H9 (cell line): ENCODE measurements at regions not wholly inside any gene's neighbourhood (a gene's known extent, or its start where the extent isn't known, plus 50 kb on each side); places are given as distances from the start of the nearest gene placed in this dataset.

ENCODE experiments used
- DNase-seq: peaks from one replicate; pipeline ENCODE4 v3.0.0-alpha.2; 2017
- H2AFZ ChIP-seq: one replicate; pipeline ENCODE4 v1.6.1; 2013; ENCODE audit warnings: mild to moderate bottlenecking, low read length, control low read depth, moderate library complexity
- H2AK5ac ChIP-seq: 2 replicates; pipeline ENCODE4 v1.6.1; 2013; ENCODE audit warnings: low read length, control low read depth, mixed read lengths; ENCODE audit not compliant: insufficient read length
- H2BK120ac ChIP-seq: one replicate; pipeline ENCODE4 v1.6.1; 2013; ENCODE audit warnings: low read depth, mild to moderate bottlenecking, low read length, control low read depth, inconsistent platforms; ENCODE audit not compliant: poor library complexity, severe bottlenecking
- H2BK12ac ChIP-seq: 2 replicates; pipeline ENCODE4 v1.6.1; 2013; ENCODE audit warnings: low read length, control low read depth, mixed read lengths, low read depth; ENCODE audit not compliant: insufficient read length
- H2BK15ac ChIP-seq: 2 replicates; pipeline ENCODE4 v1.6.1; 2013; ENCODE audit warnings: low read depth, low read length, control low read depth
- H2BK20ac ChIP-seq: one replicate; pipeline ENCODE4 v1.6.1; 2013; ENCODE audit warnings: low read depth, mild to moderate bottlenecking, low read length, control low read depth, inconsistent platforms; ENCODE audit not compliant: poor library complexity, severe bottlenecking
- H2BK5ac ChIP-seq: 2 replicates; pipeline ENCODE4 v1.6.1; 2013; ENCODE audit warnings: low read length, control low read depth, mixed read lengths; ENCODE audit not compliant: insufficient read length
- H3K14ac ChIP-seq: 2 replicates; pipeline ENCODE4 v1.6.1; 2013; ENCODE audit warnings: low read length, control low read depth; ENCODE audit not compliant: insufficient read depth
- H3K18ac ChIP-seq: 2 replicates; pipeline ENCODE4 v1.6.1; 2013; ENCODE audit warnings: low read depth, mild to moderate bottlenecking, mixed read lengths, low read length, control low read depth; ENCODE audit not compliant: insufficient read length
- H3K23ac ChIP-seq: 2 replicates; pipeline ENCODE4 v1.6.1; 2013; ENCODE audit warnings: low read length, control low read depth, mixed read lengths, low read depth; ENCODE audit not compliant: insufficient read length
- H3K23me2 ChIP-seq: 2 replicates; pipeline ENCODE4 v1.6.1; 2013; ENCODE audit warnings: low read depth, mild to moderate bottlenecking, mixed read lengths, low read length, control low read depth; ENCODE audit not compliant: insufficient read length, poor library complexity, severe bottlenecking
- H3K27ac ChIP-seq: 2 replicates; pipeline ENCODE4 v1.5.1; 2013; ENCODE audit warnings: low read length, control low read depth, mixed read lengths, low read depth; ENCODE audit not compliant: insufficient read length
- H3K27me3 ChIP-seq: 2 replicates; pipeline ENCODE4 v1.6.1; 2013; ENCODE audit warnings: low read length, control low read depth, inconsistent platforms; ENCODE audit not compliant: insufficient read depth
- H3K4ac ChIP-seq: 2 replicates; pipeline ENCODE4 v1.6.1; 2013; ENCODE audit warnings: low read depth, mild to moderate bottlenecking, control low read depth, inconsistent platforms, low read length, moderate library complexity
- H3K4me1 ChIP-seq: 2 replicates; pipeline ENCODE4 v1.6.1; 2013; ENCODE audit warnings: low read length, control low read depth, inconsistent platforms; ENCODE audit not compliant: insufficient read depth
- H3K4me2 ChIP-seq: 2 replicates; pipeline ENCODE4 v1.6.1; 2013; ENCODE audit warnings: low read length, control low read depth, mixed read lengths; ENCODE audit not compliant: insufficient read length, insufficient read depth
- H3K56ac ChIP-seq: 2 replicates; pipeline ENCODE4 v1.6.1; 2013; ENCODE audit warnings: low read depth, mild to moderate bottlenecking, mixed read lengths, low read length, control low read depth; ENCODE audit not compliant: insufficient read length
- H3K79me1 ChIP-seq: 2 replicates; pipeline ENCODE4 v1.6.1; 2013; ENCODE audit warnings: low read depth, mild to moderate bottlenecking, moderate library complexity, low read length, control low read depth, inconsistent platforms; ENCODE audit not compliant: insufficient read depth, poor library complexity, severe bottlenecking
- H3K79me2 ChIP-seq: 2 replicates; pipeline ENCODE4 v1.6.1; 2013; ENCODE audit warnings: low read length, control low read depth, inconsistent platforms; ENCODE audit not compliant: insufficient read depth
- H3K9ac ChIP-seq: 2 replicates; pipeline ENCODE4 v1.6.1; 2013; ENCODE audit warnings: low read length, control low read depth, mixed read lengths; ENCODE audit not compliant: insufficient read length; ENCODE audit errors: extremely low read depth
- H3K9me3 ChIP-seq: one replicate; pipeline ENCODE4 v1.6.1; 2013; ENCODE audit warnings: low read depth, low read length, inconsistent platforms; ENCODE audit not compliant: control insufficient read depth
- H3T11ph ChIP-seq: one replicate; pipeline ENCODE4 v1.6.1; 2013; ENCODE audit warnings: mild to moderate bottlenecking, low read length, control low read depth, inconsistent platforms
- H4K20me1 ChIP-seq: one replicate; pipeline ENCODE4 v1.6.1; 2013; ENCODE audit not compliant: control insufficient read depth, insufficient read length, insufficient read depth
- H4K5ac ChIP-seq: 2 replicates; pipeline ENCODE4 v1.6.1; 2013; ENCODE audit warnings: low read depth, mild to moderate bottlenecking, mixed read lengths, low read length, control low read depth; ENCODE audit not compliant: insufficient read length
- H4K8ac ChIP-seq: replicated peaks from 2 replicates; pipeline ENCODE4 v1.6.1; 2013; ENCODE audit warnings: low read length, control low read depth, mixed read lengths, low read depth; ENCODE audit not compliant: insufficient read length
- H4K91ac ChIP-seq: 2 replicates; pipeline ENCODE4 v1.6.1; 2013; ENCODE audit warnings: low read depth, mild to moderate bottlenecking, moderate library complexity, mixed read lengths, low read length, control low read depth; ENCODE audit not compliant: insufficient read length
- H3K27ac Mint-ChIP-seq, 3 experiments: 2 replicates in 2 of 3; 3 replicates in 1 of 3; pipeline ENCODE4 v1.8.0; 2020 to 2021; ENCODE audit warnings: mixed read lengths in 3 of 3, mild to moderate bottlenecking in 1 of 3, moderate library complexity in 1 of 3
- H3K27me3 Mint-ChIP-seq: 2 replicates; pipeline ENCODE4 v1.8.0; 2021; ENCODE audit warnings: low read depth, mild to moderate bottlenecking, moderate library complexity, mixed read lengths
- H3K36me3 Mint-ChIP-seq, 3 experiments: 2 replicates in 2 of 3; 3 replicates in 1 of 3; pipeline ENCODE4 v1.8.0; 2020 to 2021; ENCODE audit warnings: low read depth in 3 of 3, mixed read lengths in 3 of 3; ENCODE audit not compliant: insufficient read depth in 1 of 3
- H3K4me1 Mint-ChIP-seq, 2 experiments: 2 replicates each; pipeline ENCODE4 v1.8.0; 2020; ENCODE audit warnings: mixed read lengths in 2 of 2
- H3K4me3 Mint-ChIP-seq, 2 experiments: 2 replicates in 1 of 2; 3 replicates in 1 of 2; pipeline ENCODE4 v1.8.0; 2020 to 2021; ENCODE audit warnings: mild to moderate bottlenecking in 2 of 2, mixed read lengths in 2 of 2, moderate library complexity in 1 of 2
- H3K9me3 Mint-ChIP-seq, 2 experiments: 2 replicates in 1 of 2; 3 replicates in 1 of 2; pipeline ENCODE4 v1.8.0; 2020; ENCODE audit warnings: mild to moderate bottlenecking in 2 of 2, mixed read lengths in 2 of 2, moderate library complexity in 1 of 2
- CTCF ChIP-seq: fragments of 200-600 bp; sonication (generic); conservative IDR thresholded peaks from 3 replicates; pipeline ENCODE4 v1.8.0; 2021; ENCODE audit warnings: antibody characterized with exemption, mild to moderate bottlenecking
- WGBS: extraction: QIAGEN DNeasy Blood & Tissue Kit; methylation state at CpG from one replicate; pipeline ENCODE4 v1.1.7; 2013; ENCODE audit warnings: missing lambda C conversion rate, low lambda C conversion rate, mixed read lengths; ENCODE audit not compliant: insufficient read length; ENCODE audit errors: extremely low coverage; 5-methylcytosine and 5-hydroxymethylcytosine counted together

- H3K4me3 Mint-ChIP-seq, result no peak overlapping the region
- no peak overlapping the region for H3K23ac ChIP-seq
Measured at GRCh38 chr3:24748520-24748919, 253.9 kb upstream of the THRB start.

More at GRCh38 chr3:24748520-24748919, 253.9 kb upstream of the THRB start:
- no peak overlapping the region for H2AK5ac ChIP-seq
- H3T11ph ChIP-seq, result no peak overlapping the region
- Mint-ChIP-seq H3K27me3 (no peaks in the 10 kb centered on the region), H3K27ac (no peak overlapping the region), H3K4me1 (0 out of 4 replicates have a peak, but pooled peaks cover 0 to under 1% of the 10 kb centered on the region in 2 experiments), H3K36me3 (no peaks in the 10 kb centered on the region), H3K9me3 (no peaks in the 10 kb centered on the region)
- no peaks in the 10 kb centered on the region for H3K23me2 ChIP-seq
- no peak overlapping the region for H3K4ac ChIP-seq
- H3K4me2 ChIP-seq, result no peak overlapping the region
- H4K8ac ChIP-seq, result no peak overlapping the region
- no peak overlapping the region for H3K14ac ChIP-seq
- WGBS, result no CpG with 5 or more reads among the region's 4 CpGs
- H4K5ac ChIP-seq, result no peak overlapping the region
- no peak overlapping the region for H2BK12ac ChIP-seq
- no peak overlapping the region for H3K27ac ChIP-seq
- no peaks in the 10 kb centered on the region for H3K79me1 ChIP-seq
- no peak overlapping the region for H3K9ac ChIP-seq
- no peaks in the 10 kb centered on the region for H3K9me3 ChIP-seq
- H2BK20ac ChIP-seq, result no peak overlapping the region
- H3K79me2 ChIP-seq, result no peaks in the 10 kb centered on the region
- TF ChIP-seq CTCF, result no peak
- H2BK15ac ChIP-seq, result no peak overlapping the region
- H3K4me1 ChIP-seq, result no peaks in the 10 kb centered on the region
- DNase-seq, result no peak
- no peak overlapping the region for H2BK5ac ChIP-seq
- no peak overlapping the region for H2AFZ ChIP-seq
- H3K18ac ChIP-seq, result no peak overlapping the region
- no peaks in the 10 kb centered on the region for H4K20me1 ChIP-seq
- no peaks in the 10 kb centered on the region for H3K27me3 ChIP-seq
- H4K91ac ChIP-seq, result no peak overlapping the region
- no peak overlapping the region for H2BK120ac ChIP-seq
- H3K56ac ChIP-seq, result no peak overlapping the region
